Duodenal mucosa (tissue), 2 donors: ENCODE measurements at regions not wholly inside any gene's neighbourhood (a gene's known extent, or its start where the extent isn't known, plus 50 kb on each side); places are given as distances from the start of the nearest gene placed in this dataset.

Experiments
- H3K27ac ChIP-seq: one replicate; pipeline ENCODE4 v1.7.0; 2013; ENCODE audit warnings: low read depth, low read length
- H3K27me3 ChIP-seq, 2 donors: one replicate each; pipeline ENCODE4 v1.7.0; 2013; ENCODE audit warnings: low read length in 2 of 2, control low read depth in 1 of 2; ENCODE audit not compliant: insufficient read depth in 2 of 2, control insufficient read depth in 1 of 2
- H3K36me3 ChIP-seq, 2 donors: one replicate each; pipeline ENCODE4 v1.7.0; 2013; ENCODE audit warnings: low read length in 2 of 2, control low read depth in 1 of 2; ENCODE audit not compliant: insufficient read depth in 2 of 2, control insufficient read depth in 1 of 2
- H3K4me1 ChIP-seq, 2 donors: one replicate each; pipeline ENCODE4 v1.7.0; 2013; ENCODE audit warnings: low read length in 2 of 2, control low read depth in 1 of 2; ENCODE audit not compliant: insufficient read depth in 2 of 2, control insufficient read depth in 1 of 2
- H3K4me3 ChIP-seq, 2 donors: one replicate each; pipeline ENCODE4 v1.7.0; 2013; ENCODE audit warnings: low read length in 2 of 2, low read depth in 1 of 2
- H3K9ac ChIP-seq, 2 donors: one replicate each; pipeline ENCODE4 v1.7.0; 2013; ENCODE audit warnings: low read length in 2 of 2, low read depth in 1 of 2
- H3K9me3 ChIP-seq, 2 donors: one replicate each; pipeline ENCODE4 v1.7.0; 2013; ENCODE audit warnings: low read length in 2 of 2, control low read depth in 1 of 2; ENCODE audit not compliant: control insufficient read depth in 1 of 2

DNA sequence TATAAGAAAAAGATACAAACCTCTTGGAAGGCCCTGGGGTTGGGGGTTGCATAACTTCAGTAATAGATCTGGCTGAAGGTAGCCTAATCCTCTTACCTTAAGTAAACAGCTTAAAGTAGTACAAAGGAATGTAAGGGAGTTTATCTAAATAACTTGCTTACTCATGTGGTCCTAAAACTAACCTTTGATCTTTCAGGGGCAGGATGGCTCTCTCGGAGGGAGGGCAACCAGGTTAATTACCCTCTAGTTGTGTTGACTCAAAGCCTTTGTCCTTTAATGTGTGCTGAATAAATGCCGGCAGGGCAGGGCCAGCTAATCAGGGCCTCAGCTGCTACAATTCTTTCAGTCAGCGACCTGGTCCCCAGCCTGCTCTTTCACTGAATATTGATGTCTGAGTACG lies 822.0 kb upstream of the SLIT2 start:
- Histone ChIP-seq H3K4me1 (no peaks in the 10 kb centered on the region), H3K27ac (no peak overlapping the region), H3K9me3 (peaks cover 6 to 13% of the 10 kb centered on the region in 2 donors), H3K36me3 (no peaks in the 10 kb centered on the region), H3K4me3 (no peak overlapping the region), H3K9ac (no peak overlapping the region), H3K27me3 (no peaks in the 10 kb centered on the region)

DNA sequence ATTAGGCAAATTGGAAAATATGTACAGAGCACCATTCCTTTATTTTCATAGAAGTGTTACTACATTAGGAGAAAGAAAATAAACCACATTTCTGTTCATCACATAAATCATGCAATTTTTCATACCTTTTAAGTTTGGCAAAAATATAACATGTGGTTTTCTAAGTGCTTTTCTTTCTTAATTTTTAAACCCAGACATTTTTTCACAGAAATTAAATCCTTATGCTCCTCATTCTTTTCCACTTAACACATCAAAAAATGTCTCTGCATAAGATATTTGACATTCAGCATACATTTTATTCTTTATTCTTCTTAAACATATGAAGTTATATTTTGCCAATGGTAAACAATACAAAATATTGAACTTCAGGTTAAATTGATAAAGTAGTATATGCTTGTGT lies 826.6 kb upstream of the SLIT2 start:
- H3K9me3 ChIP-seq, result peaks cover 6 to 13% of the 10 kb centered on the region in 2 donors
- no peak overlapping the region for H3K27ac ChIP-seq
- no peaks in the 10 kb centered on the region for H3K36me3 ChIP-seq
- H3K27me3 ChIP-seq, result no peaks in the 10 kb centered on the region
- H3K9ac ChIP-seq, result no peak overlapping the region
- H3K4me1 ChIP-seq, result no peaks in the 10 kb centered on the region
- no peak overlapping the region for H3K4me3 ChIP-seq

DNA sequence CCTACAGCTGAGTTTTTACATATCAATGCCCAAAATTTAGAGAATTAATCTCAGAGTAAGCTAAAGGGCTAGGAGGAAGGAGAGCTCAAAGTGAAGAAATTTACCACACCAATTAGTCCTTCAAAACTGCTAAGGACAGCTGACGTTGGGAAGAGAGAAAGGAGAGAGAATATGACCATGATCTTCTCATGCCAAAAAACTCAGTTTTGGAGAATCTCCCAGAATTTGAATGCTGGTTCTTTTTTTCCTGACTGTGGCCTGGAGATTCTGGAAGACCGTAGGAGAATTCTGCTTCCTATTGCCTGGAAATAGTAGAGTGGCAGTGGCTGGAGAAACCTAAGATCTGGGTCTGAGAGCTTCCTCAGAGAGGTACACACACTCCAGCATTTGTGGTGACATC lies 834.4 kb upstream of the SLIT2 start:
- no peak overlapping the region for H3K27ac ChIP-seq
- no peak overlapping the region for H3K9ac ChIP-seq
- H3K36me3 ChIP-seq, result no peaks in the 10 kb centered on the region
- no peaks in the 10 kb centered on the region for H3K27me3 ChIP-seq
- peaks cover 2 to 4% of the 10 kb centered on the region in 2 donors for H3K9me3 ChIP-seq
- no peaks in the 10 kb centered on the region for H3K4me1 ChIP-seq
- H3K4me3 ChIP-seq, result no peak overlapping the region

DNA sequence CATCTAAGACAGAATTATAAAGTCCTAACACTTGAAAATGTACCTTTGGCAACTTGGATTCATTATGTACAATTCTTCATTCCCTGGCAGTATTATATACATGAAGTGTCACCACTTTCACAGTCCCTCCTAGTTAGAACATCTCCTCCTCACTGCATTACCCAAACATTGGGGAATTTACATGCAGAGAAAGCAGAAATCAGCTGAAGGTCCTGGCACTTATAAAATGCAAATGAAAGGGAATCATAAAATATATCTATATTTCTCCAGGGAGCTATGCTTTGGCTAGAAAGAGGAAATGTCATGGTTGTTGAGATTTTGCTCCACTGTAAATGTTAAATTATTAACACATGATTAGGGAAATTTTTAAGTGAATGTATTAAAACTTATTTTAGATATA lies 835.6 kb upstream of the SLIT2 start:
- Histone ChIP-seq H3K4me3 (no peak overlapping the region), H3K9me3 (peaks cover 2 to 4% of the 10 kb centered on the region in 2 donors), H3K27me3 (no peaks in the 10 kb centered on the region), H3K4me1 (no peaks in the 10 kb centered on the region), H3K27ac (no peak overlapping the region), H3K9ac (no peak overlapping the region), H3K36me3 (no peaks in the 10 kb centered on the region)

DNA sequence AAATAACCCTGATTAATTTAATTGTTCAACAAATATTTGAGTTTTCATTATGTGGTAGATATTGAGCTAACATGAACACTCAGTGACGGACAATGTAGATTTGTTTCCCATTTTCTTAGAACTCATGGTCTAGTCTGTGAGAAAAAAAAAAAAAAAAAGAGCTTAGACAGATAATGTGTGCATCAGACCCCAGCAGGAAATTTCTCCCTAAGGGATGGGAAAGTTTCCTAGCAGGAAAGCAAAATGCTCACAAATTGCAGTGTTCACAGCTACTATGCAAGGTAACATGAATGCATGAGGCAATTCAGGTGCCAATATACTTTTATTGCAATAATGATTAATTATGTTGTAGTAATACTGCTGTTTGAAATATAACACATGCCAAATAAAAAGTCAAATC lies 843.2 kb upstream of the SLIT2 start:
- no peaks in the 10 kb centered on the region for H3K27me3 ChIP-seq
- peaks cover 0 to 5% of the 10 kb centered on the region in 2 donors for H3K9me3 ChIP-seq
- H3K27ac ChIP-seq, result no peak overlapping the region
- no peak overlapping the region for H3K4me3 ChIP-seq
- no peaks in the 10 kb centered on the region for H3K4me1 ChIP-seq
- no peak overlapping the region for H3K9ac ChIP-seq
- no peaks in the 10 kb centered on the region for H3K36me3 ChIP-seq

DNA sequence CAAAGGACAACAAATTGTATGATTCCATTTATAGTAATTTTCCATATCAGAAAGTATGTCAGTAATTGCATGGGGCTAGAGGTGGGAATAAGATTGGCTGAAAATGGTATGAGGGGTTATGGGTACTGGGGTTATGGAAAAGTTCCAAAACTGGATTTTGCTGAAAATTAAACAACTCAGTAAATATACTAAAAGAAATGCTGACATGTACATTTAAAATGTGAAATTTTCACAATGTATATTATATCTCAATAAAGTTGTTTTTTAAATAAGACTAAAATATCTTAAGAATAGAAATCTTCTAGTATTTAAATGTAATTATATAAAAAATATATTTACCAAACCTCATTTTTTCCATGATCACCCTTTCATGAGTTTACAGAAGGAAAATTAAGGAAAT lies 844.9 kb upstream of the SLIT2 start:
- H3K27ac ChIP-seq, result no peak overlapping the region
- no peaks in the 10 kb centered on the region for H3K36me3 ChIP-seq
- no peak overlapping the region for H3K9ac ChIP-seq
- no peaks in the 10 kb centered on the region for H3K4me1 ChIP-seq
- H3K9me3 ChIP-seq, result peaks cover 0 to 5% of the 10 kb centered on the region in 2 donors
- no peaks in the 10 kb centered on the region for H3K27me3 ChIP-seq
- H3K4me3 ChIP-seq, result no peak overlapping the region

DNA sequence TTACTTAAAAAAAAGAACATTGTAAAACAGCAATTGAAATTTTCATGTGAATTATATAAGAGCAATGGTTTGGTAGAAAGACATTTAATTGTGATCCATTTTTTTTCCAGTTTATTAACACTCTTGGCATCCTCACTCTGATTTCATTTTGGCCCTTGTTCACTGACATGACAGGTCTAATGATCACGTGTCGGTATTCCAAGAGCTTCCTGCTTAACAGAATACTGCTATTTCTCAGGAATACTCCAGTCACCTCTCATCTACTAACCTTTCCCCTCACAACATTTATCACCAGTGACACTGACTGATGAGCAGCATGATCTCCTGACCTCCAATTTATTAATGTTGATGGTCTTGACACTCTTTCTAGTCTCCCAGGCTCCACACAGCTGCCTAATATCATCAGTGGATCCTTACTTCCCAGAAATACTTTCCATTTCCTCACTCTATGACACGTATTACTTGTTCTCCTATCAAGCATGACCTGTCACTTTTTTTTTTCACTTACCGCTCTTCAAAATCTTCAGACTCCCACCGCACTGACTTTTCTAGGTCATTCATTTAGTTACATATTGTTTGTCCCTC lies 847.8 kb upstream of the SLIT2 start:
- H3K9ac ChIP-seq, result no peak overlapping the region
- H3K9me3 ChIP-seq, result peaks cover 2 to 5% of the 10 kb centered on the region in 2 donors
- H3K27me3 ChIP-seq, result no peaks in the 10 kb centered on the region
- no peaks in the 10 kb centered on the region for H3K36me3 ChIP-seq
- no peaks in the 10 kb centered on the region for H3K4me1 ChIP-seq
- no peak overlapping the region for H3K4me3 ChIP-seq
- H3K27ac ChIP-seq, result no peak overlapping the region

DNA sequence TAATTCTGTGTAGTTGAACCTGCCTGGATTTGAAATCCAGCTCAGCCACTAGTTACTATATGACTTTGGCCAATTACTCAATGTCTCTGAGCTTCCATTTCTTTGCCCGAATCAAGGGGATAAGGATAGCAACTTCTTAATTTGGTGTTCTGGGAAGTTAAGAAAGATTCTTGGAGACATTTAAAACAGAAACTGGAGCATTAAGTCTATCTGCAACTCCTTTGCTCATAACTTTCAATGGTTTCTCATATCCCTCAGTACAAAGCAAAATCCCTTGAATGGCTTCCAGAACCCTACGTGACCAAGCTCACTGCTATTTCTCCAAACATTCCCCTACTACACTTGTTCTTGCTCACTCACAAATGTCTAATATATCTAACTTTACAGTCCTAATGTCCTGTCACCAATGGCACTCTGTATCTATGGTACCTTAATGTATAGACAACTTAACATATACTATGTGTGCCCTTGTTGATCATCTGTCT lies 849.1 kb upstream of the SLIT2 start:
- no peaks in the 10 kb centered on the region for H3K27me3 ChIP-seq
- no peak overlapping the region for H3K9ac ChIP-seq
- no peak overlapping the region for H3K4me3 ChIP-seq
- no peaks in the 10 kb centered on the region for H3K36me3 ChIP-seq
- H3K27ac ChIP-seq, result no peak overlapping the region
- peaks cover 1 to 2% of the 10 kb centered on the region in 2 donors for H3K9me3 ChIP-seq
- no peaks in the 10 kb centered on the region for H3K4me1 ChIP-seq

DNA sequence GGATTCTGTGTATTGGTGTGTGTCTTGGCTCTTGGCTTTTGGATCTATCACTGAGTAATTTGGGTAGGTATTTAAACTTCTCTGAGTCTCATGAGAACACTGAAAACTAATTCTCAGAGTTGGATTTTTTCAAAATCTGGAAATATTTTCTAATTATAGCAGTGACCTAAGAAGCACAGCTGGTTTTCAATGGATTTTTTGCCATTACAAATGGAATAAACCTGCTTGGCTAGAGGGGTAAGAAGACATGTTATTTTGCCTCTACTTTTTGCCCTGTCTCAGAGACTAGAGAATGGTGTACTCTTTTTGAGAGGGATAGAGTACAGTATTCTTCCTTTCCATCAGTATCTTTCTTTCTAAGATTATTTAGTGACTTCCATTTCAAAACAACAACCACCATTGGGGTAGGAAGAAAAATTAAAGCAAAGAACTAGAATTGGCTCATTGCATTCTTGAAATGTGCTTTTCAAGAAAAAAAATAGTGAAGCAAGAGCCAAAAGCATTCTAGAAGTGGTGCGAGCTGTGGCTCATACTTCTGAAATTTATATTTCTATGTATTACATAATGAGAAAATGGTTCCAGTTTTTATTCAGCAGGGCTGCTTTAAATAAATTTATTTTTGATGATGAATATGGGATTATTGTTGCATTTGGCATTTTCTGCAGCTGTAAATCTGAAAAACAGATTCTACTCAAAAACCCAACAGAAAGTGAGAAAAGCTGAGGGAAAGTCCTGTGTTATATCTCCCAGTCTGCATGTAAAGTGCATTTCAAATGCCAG lies 850.2 kb upstream of the SLIT2 start:
- no peaks in the 10 kb centered on the region for H3K4me1 ChIP-seq

DNA sequence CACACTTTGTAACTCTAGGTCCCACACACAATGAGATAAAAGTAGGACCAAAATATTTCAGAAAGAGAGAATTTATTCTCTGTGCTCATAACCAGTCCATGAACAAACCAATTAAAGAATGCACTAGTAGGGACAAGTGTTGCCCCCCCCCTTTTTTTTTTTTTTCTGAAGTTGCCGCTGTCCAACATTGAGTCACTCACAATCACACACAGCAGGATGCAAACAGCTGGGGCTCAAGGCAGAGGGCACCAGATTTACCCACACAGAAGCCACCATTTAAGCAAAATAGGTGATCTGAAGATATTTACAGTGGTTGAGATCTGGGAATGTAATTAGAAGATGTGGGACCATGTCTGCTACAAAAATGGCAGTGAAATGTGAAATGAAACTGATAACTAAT lies 850.9 kb upstream of the SLIT2 start:
- H3K36me3 ChIP-seq, result no peaks in the 10 kb centered on the region
- H3K4me3 ChIP-seq, result no peak overlapping the region
- no peaks in the 10 kb centered on the region for H3K27me3 ChIP-seq
- H3K9ac ChIP-seq, result no peak overlapping the region
- peaks cover 0 to 2% of the 10 kb centered on the region in 2 donors for H3K9me3 ChIP-seq
- no peaks in the 10 kb centered on the region for H3K4me1 ChIP-seq
- H3K27ac ChIP-seq, result no peak overlapping the region

More for the DNA sequence above, 850.2 kb upstream of the SLIT2 start:
- H3K4me3 ChIP-seq, result no peak overlapping the region
- H3K9ac ChIP-seq, result no peak overlapping the region
- peaks cover 0 to 2% of the 10 kb centered on the region in 2 donors for H3K9me3 ChIP-seq
- H3K27me3 ChIP-seq, result no peaks in the 10 kb centered on the region
- no peaks in the 10 kb centered on the region for H3K36me3 ChIP-seq
- H3K27ac ChIP-seq, result no peak overlapping the region
